Endothelial cell of umbilical vein (primary cell): ENCODE measurements at regions not wholly inside any gene's neighbourhood (a gene's known extent, or its start where the extent isn't known, plus 50 kb on each side); places are given as distances from the start of the nearest gene placed in this dataset.

Experiments used
- BruUV-seq: library from RNA; stranded (reverse); fragments of 400-500 nt; replicated peaks from 2 replicates; lab custom pipeline; 2021; lab: Mats Ljungman, UMichigan
- CTCF ChIA-PET: fragments of 300-600, 350-600 bp; sonication (Branson Sonifier 250); formaldehyde crosslinking; loops from one replicate; lab custom pipeline; 2021; ENCODE audit warnings: antibody characterized with exemption, inconsistent platforms; lab: Charles Lee
- POLR2A ChIA-PET: fragments of 300-600, 350-600 bp; sonication (Branson Sonifier 250); formaldehyde crosslinking; loops from one replicate; lab custom pipeline; 2021; ENCODE audit warnings: antibody characterized with exemption, inconsistent platforms; lab: Charles Lee
- DNase-seq: peaks from one replicate; pipeline ENCODE4 v3.0.0-alpha.2; 2011; ENCODE audit warnings: low read depth, low spot score
- FAIRE-seq: peaks from 2 replicates; lab custom pipeline; 2011; peaks lifted over from hg19 to GRCh38; lab: Jason Lieb, UNC
- H2AFZ ChIP-seq: 2 replicates; pipeline ENCODE4 v1.6.0; 2012; ENCODE audit warnings: low read depth, low read length, control low read depth, inconsistent platforms
- H3K27ac ChIP-seq: 2 replicates; pipeline ENCODE4 v1.5.1; 2011; ENCODE audit warnings: low read depth, mild to moderate bottlenecking, control low read depth, low read length, moderate library complexity; ENCODE audit not compliant: insufficient read depth
- H3K27me3 ChIP-seq, 2 experiments: 2 replicates each; pipeline versions ENCODE4 v1.6.0 to v1.6.1; 2011; ENCODE audit warnings: low read length in 2 of 2, mixed read lengths in 1 of 2; ENCODE audit not compliant: control insufficient read depth in 2 of 2, insufficient read depth in 2 of 2
- H3K36me3 ChIP-seq, 2 experiments: 2 replicates in 1 of 2; 3 replicates in 1 of 2; pipeline ENCODE4 v1.5.1; 2011; ENCODE audit warnings: low read length in 2 of 2, mild to moderate bottlenecking in 1 of 2, moderate library complexity in 1 of 2; ENCODE audit not compliant: control insufficient read depth in 2 of 2, insufficient read depth in 2 of 2; ENCODE audit errors: extremely low read depth in 1 of 2
- H3K4me1 ChIP-seq: 3 replicates; pipeline ENCODE4 v1.5.1; 2011; ENCODE audit warnings: mild to moderate bottlenecking, low read length; ENCODE audit not compliant: control insufficient read depth, insufficient read depth; ENCODE audit errors: extremely low read depth
- H3K4me2 ChIP-seq: 2 replicates; pipeline ENCODE4 v1.6.1; 2011; ENCODE audit warnings: low read length, control low read depth, mixed read lengths; ENCODE audit not compliant: insufficient read depth
- H3K4me3 ChIP-seq, 3 experiments: fragments of 200-600 bp in 1 of 3; sonication (generic), shearing (Covaris generic) in 1 of 3; replicated peaks in 1 of 3; 2 replicates each; pipeline ENCODE4 v1.5.1; 2011 to 2016; ENCODE audit warnings: control low read depth in 3 of 3, low read length in 3 of 3, mild to moderate bottlenecking in 2 of 3, inconsistent platforms in 1 of 3, low read depth in 1 of 3, moderate library complexity in 1 of 3; ENCODE audit not compliant: insufficient read depth in 1 of 3
- H3K79me2 ChIP-seq: 2 replicates; pipeline ENCODE4 v1.6.0; 2012; ENCODE audit warnings: low read length, inconsistent platforms; ENCODE audit not compliant: control insufficient read depth, insufficient read depth
- H3K9ac ChIP-seq: replicated peaks from 2 replicates; pipeline ENCODE3; 2011; ENCODE audit warnings: low read length, control low read depth; ENCODE audit not compliant: insufficient read depth; ENCODE audit errors: extremely low read depth
- H3K9me1 ChIP-seq: replicated peaks from 3 replicates; pipeline ENCODE4 v1.6.0; 2011; ENCODE audit warnings: mild to moderate bottlenecking, low read length; ENCODE audit not compliant: control insufficient read depth, insufficient read depth; ENCODE audit errors: extremely low read depth
- H3K9me3 ChIP-seq: replicated peaks from 2 replicates; pipeline ENCODE4 v1.5.1; 2012; ENCODE audit warnings: low read length, inconsistent platforms; ENCODE audit not compliant: control insufficient read depth, insufficient read depth
- H4K20me1 ChIP-seq: replicated peaks from 2 replicates; pipeline ENCODE3; 2011; ENCODE audit warnings: mild to moderate bottlenecking, low read length; ENCODE audit not compliant: control insufficient read depth, insufficient read depth; ENCODE audit errors: extremely low read depth
- CTCF ChIP-seq, 2 donors: IDR thresholded peaks; 1 replicate in 1 of 2; 2 replicates in 1 of 2; pipeline ENCODE4 v1.5.1; 2011; ENCODE audit warnings: low read length in 2 of 2, mild to moderate bottlenecking in 2 of 2, moderate library complexity in 2 of 2, control low read depth in 1 of 2, inconsistent platforms in 1 of 2, low read depth in 1 of 2; ENCODE audit not compliant: insufficient read depth in 1 of 2; ENCODE audit errors: extremely low read depth in 1 of 2
- EZH2 ChIP-seq: IDR thresholded peaks from 2 replicates; pipeline ENCODE4 v1.6.1; 2012; ENCODE audit warnings: borderline replicate concordance, low read depth, mild to moderate bottlenecking, moderate library complexity, low read length, inconsistent platforms; ENCODE audit not compliant: severe bottlenecking
- FOS ChIP-seq: IDR thresholded peaks from 2 replicates; pipeline ENCODE4 v1.6.1; 2011; ENCODE audit warnings: mild to moderate bottlenecking, low read length, moderate library complexity, borderline replicate concordance; ENCODE audit not compliant: insufficient read depth
- GATA2 ChIP-seq: IDR thresholded peaks from 2 replicates; pipeline ENCODE4 v1.7.0; 2011; ENCODE audit warnings: low read depth, mild to moderate bottlenecking, moderate library complexity, mixed read lengths, low read length; ENCODE audit not compliant: insufficient read length, insufficient read depth
- JUN ChIP-seq: IDR thresholded peaks from 2 replicates; pipeline ENCODE4 v1.6.1; 2011; ENCODE audit warnings: borderline replicate concordance, low read depth; ENCODE audit not compliant: insufficient read length, insufficient read depth
- MAX ChIP-seq: IDR thresholded peaks from 2 replicates; pipeline ENCODE4 v1.6.1; 2011; ENCODE audit not compliant: insufficient read depth, insufficient read length
- MYC ChIP-seq: IDR thresholded peaks from one replicate; pipeline ENCODE4 v1.6.1; 2011; ENCODE audit warnings: mild to moderate bottlenecking, low read depth, low read length
- POLR2A ChIP-seq: IDR thresholded peaks from 2 replicates; pipeline ENCODE4 v1.6.1; 2012; ENCODE audit warnings: low read depth, mild to moderate bottlenecking, control low read depth, low read length
- POLR2AphosphoS5 ChIP-seq: IDR thresholded peaks from 2 replicates; pipeline ENCODE4 v1.6.1; 2012; ENCODE audit warnings: low read depth, mild to moderate bottlenecking, control low read depth, low read length, moderate library complexity; ENCODE audit not compliant: insufficient read depth
- dilution Hi-C: fragments of 300-500 bp; cut with MboI; formaldehyde crosslinking; loops from one replicate; pipeline ENCODE4 v1.15.0; 2019; ENCODE audit warnings: low sequenced_read_pairs; ENCODE audit not compliant: extremely low pct_ligation_motif_present
- intact Hi-C: fragments of 100-400 bp; cut with micrococcal nuclease; formaldehyde crosslinking; loops from one replicate; pipeline ENCODE4 v1.10.0; 2022

DNA sequence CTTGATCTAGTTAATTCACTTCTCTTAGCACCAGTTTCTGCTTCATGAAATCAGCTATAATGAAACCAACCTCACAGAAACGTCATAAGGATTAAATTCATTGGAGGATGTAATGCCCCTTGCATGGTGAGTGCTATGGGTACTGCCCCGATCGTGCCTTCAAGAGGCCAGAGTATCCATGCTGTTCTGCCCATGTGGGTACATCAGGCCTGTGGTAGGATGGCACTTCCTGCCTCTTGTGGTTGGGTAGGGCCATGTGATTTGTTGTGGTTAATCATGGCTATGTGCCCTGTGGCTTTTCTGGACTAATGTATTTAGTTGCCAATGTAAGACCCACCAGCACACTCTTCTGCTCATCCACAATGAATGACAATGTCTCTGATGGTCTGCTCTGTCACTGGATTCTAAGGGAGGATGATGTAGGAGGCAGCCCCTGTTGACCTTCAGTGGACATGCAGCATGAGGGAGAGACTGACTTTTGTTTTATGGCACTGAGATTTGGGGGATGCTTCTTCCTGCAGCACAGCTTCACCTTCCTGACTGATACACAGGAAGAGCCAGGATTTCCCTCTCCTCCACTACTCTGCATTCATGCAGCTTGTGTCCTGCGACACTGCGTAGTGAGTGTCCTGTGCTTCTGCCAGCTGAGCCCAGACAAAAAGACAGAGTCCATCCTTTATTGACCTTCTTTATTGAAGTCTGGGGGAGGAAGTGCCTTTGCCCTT, 66.2 kb downstream of the DHCR7 start:
- BruUV-seq = no TSS peak
- Histone ChIP-seq H3K9ac (no peak overlapping the region), H3K36me3 (no peaks in the 10 kb centered on the region), H3K4me3 (no peak overlapping the region), H3K79me2 (no peaks in the 10 kb centered on the region), H3K9me1 (no peaks in the 10 kb centered on the region), H3K27me3 (no peaks in the 10 kb centered on the region), H3K9me3 (peaks cover 3% of the 10 kb centered on the region), H2AFZ (no peak overlapping the region), H3K4me1 (no peaks in the 10 kb centered on the region), H4K20me1 (no peaks in the 10 kb centered on the region), H3K27ac (no peak overlapping the region), H3K4me2 (no peak overlapping the region)
- dilution Hi-C loops (no loop called here), intact Hi-C loops (no loop called here)
- CTCF ChIA-PET = no interaction called here
- POLR2A ChIA-PET = no interaction called here
- no peak for DNase-seq
- FAIRE-seq = no peak
- TF ChIP-seq POLR2A = no peak
- TF ChIP-seq JUN = no peak
- no peak for TF ChIP-seq MAX
- no peak for TF ChIP-seq CTCF (IDR thresholded peaks at IDR 0.05; ENCODE audit: extremely low read depth in 1 of 2, insufficient read depth in 1 of 2, low read depth in 1 of 2, low read length in 2 of 2)
- TF ChIP-seq POLR2AphosphoS5 = no peak
- no peak for TF ChIP-seq MYC
- no peak for TF ChIP-seq EZH2
- TF ChIP-seq GATA2 = no peak
- TF ChIP-seq FOS = no peak
